Stomach (tissue), 8 donors: ENCODE measurements at regions not wholly inside any gene's neighbourhood (a gene's known extent, or its start where the extent isn't known, plus 50 kb on each side); places are given as distances from the start of the nearest gene placed in this dataset.

Experiments
- DNase-seq, 2 donors: peaks; one replicate each; pipeline versions ENCODE4 v3.0.0 to v3.0.0-alpha.2; 2013 to 2019
- H3K27ac ChIP-seq, 5 donors: fragments of 200-600 bp in 4 of 5; sonication (generic) in 4 of 5; one replicate each; pipeline ENCODE4 v1.5.1; 2013 to 2019; ENCODE audit warnings: mild to moderate bottlenecking in 1 of 5, moderate library complexity in 1 of 5
- H3K27me3 ChIP-seq, 3 donors: fragments of 200-600 bp; sonication (generic); one replicate each; pipeline ENCODE4 v1.5.1; 2017 to 2019; ENCODE audit warnings: mixed run types in 1 of 3
- H3K36me3 ChIP-seq, 4 donors: fragments of 200-600 bp; sonication (generic); 1 replicate in 3 of 4; 2 replicates in 1 of 4; pipeline ENCODE4 v1.5.1; 2016 to 2019
- H3K4me1 ChIP-seq, 4 donors: fragments of 200-600 bp; sonication (generic); one replicate each; pipeline ENCODE4 v1.5.1; 2016 to 2019
- H3K4me3 ChIP-seq, 4 donors: fragments of 200-600 bp; sonication (generic) in 3 of 4; one replicate each; pipeline ENCODE4 v1.5.1; 2016 to 2019; ENCODE audit warnings: mild to moderate bottlenecking in 1 of 4
- H3K9me3 ChIP-seq, 4 donors: fragments of 200-600 bp; sonication (generic); one replicate each; pipeline ENCODE4 v1.5.1; 2016 to 2019
- EP300 ChIP-seq: sonication (generic); formaldehyde crosslinking; IDR thresholded peaks from one replicate; pipeline ENCODE4 v1.6.1; 2017; ENCODE audit warnings: antibody characterized with exemption
- POLR2A ChIP-seq, 4 donors: fragments of 450-650 bp; IDR thresholded peaks; one replicate each; pipeline ENCODE4 v1.6.1; 2016; ENCODE audit warnings: antibody characterized with exemption in 4 of 4, control low read depth in 2 of 4, mild to moderate bottlenecking in 1 of 4, moderate library complexity in 1 of 4
- POLR2AphosphoS5 ChIP-seq, 3 donors: sonication (generic); formaldehyde crosslinking; IDR thresholded peaks; one replicate each; pipeline ENCODE4 v1.6.1; 2016; ENCODE audit warnings: antibody characterized with exemption in 3 of 3
- WGBS, 5 donors: extraction: QIAGEN DNeasy Blood & Tissue Kit in 3 of 5; methylation state at CpG; one replicate each; pipeline versions ENCODE4 v1.1.5 to v1.1.7; 2013 to 2018; 5-methylcytosine and 5-hydroxymethylcytosine counted together
- intact Hi-C: fragments of 100-400 bp; cut with DNase I; formaldehyde crosslinking; loops from one replicate; pipeline ENCODE4 v1.15.1; 2023; ENCODE audit warnings: low total_unique reads
- TF ChIP-seq, protein P1 (sequence below), 7 experiments: fragments of 450-650 bp in 4 of 7; fragments of 200-600 bp in 3 of 7; sonication (generic) in 3 of 7; IDR thresholded peaks; one replicate each; pipeline ENCODE4 v1.5.1; 2016 to 2019; ENCODE audit warnings: antibody characterized with exemption in 7 of 7, control low read depth in 2 of 7, mild to moderate bottlenecking in 1 of 7
- donor health status: healthy with polysubstance abuse.
- donor health status: Bipolar disorder and iron deficiency.
- donor health status: healthy.

DNA sequence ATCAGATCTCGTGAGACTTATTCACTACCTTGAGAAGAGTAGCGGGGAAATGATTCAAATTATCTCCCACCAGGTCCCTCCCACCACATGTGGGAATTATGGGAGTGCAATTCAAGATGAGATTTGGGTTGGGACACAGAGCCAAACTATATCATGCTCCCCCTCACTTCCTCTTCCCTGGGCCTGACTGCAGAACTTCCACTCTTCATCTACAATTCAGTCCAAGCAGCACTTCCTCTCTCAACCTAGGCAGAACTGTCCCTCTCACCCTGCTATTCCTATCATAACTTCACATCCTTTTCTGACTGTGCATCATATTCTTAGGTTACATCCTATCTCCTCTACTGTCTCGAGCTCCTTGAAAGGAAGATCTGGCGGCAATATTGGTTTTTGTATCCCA lies 184.0 kb upstream of the HDDC2 start:
- Histone ChIP-seq H3K27me3 (no peaks in the 10 kb centered on the region), H3K4me3 (no peak overlapping the region), H3K36me3 (no peaks in the 10 kb centered on the region), H3K4me1 (no peaks in the 10 kb centered on the region), H3K27ac (no peak overlapping the region), H3K9me3 (no peaks in the 10 kb centered on the region)
- intact Hi-C loops = no loop called here
- DNase-seq = no peak
- TF ChIP-seq EP300 = no peak
- TF ChIP-seq, protein P1, sequence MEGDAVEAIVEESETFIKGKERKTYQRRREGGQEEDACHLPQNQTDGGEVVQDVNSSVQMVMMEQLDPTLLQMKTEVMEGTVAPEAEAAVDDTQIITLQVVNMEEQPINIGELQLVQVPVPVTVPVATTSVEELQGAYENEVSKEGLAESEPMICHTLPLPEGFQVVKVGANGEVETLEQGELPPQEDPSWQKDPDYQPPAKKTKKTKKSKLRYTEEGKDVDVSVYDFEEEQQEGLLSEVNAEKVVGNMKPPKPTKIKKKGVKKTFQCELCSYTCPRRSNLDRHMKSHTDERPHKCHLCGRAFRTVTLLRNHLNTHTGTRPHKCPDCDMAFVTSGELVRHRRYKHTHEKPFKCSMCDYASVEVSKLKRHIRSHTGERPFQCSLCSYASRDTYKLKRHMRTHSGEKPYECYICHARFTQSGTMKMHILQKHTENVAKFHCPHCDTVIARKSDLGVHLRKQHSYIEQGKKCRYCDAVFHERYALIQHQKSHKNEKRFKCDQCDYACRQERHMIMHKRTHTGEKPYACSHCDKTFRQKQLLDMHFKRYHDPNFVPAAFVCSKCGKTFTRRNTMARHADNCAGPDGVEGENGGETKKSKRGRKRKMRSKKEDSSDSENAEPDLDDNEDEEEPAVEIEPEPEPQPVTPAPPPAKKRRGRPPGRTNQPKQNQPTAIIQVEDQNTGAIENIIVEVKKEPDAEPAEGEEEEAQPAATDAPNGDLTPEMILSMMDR (IDR thresholded peaks at IDR 0.05) = no peak
- no peak for TF ChIP-seq POLR2AphosphoS5 (IDR thresholded peaks at IDR 0.05)
- no peak for TF ChIP-seq POLR2A (IDR thresholded peaks at IDR 0.05)
- 63 to 88% (median 72%) methylated on average over 4 of the region's 4 CpGs for WGBS, 5 donors

DNA sequence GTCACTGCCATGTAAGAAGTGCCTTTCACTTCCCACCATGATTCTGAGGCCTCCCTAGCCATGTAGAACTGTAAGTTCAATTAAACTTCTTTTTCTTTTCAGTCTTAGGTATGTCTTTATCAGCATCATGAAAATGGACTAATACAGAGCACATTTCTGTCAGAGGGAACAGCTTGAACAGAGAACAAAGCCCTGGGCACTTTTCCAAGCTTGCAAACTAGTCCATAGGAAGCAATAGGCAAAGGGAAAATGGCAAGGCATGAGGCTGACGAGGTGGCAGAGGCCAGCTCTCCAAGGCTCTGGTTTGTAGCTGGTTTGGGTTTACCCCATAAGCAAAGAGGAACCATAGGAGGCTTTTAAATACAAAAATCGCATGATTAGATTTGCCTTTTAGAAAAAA lies 185.1 kb upstream of the HDDC2 start:
- WGBS, 5 donors = 50 to 70% (median 57%) methylated on average over 2 of the region's 2 CpGs
- Histone ChIP-seq H3K4me1 (no peaks in the 10 kb centered on the region), H3K36me3 (no peaks in the 10 kb centered on the region), H3K27ac (no peak overlapping the region), H3K4me3 (no peak overlapping the region), H3K27me3 (no peaks in the 10 kb centered on the region), H3K9me3 (no peaks in the 10 kb centered on the region)
- intact Hi-C loops = no loop called here
- TF ChIP-seq EP300 (no peak), POLR2A (IDR thresholded peaks at IDR 0.05) (no peak), POLR2AphosphoS5 (IDR thresholded peaks at IDR 0.05) (no peak)
- TF ChIP-seq, protein P1 (IDR thresholded peaks at IDR 0.05) = no peak
- peak in 1 of 2 donors; percentile 6 for DNase-seq

DNA sequence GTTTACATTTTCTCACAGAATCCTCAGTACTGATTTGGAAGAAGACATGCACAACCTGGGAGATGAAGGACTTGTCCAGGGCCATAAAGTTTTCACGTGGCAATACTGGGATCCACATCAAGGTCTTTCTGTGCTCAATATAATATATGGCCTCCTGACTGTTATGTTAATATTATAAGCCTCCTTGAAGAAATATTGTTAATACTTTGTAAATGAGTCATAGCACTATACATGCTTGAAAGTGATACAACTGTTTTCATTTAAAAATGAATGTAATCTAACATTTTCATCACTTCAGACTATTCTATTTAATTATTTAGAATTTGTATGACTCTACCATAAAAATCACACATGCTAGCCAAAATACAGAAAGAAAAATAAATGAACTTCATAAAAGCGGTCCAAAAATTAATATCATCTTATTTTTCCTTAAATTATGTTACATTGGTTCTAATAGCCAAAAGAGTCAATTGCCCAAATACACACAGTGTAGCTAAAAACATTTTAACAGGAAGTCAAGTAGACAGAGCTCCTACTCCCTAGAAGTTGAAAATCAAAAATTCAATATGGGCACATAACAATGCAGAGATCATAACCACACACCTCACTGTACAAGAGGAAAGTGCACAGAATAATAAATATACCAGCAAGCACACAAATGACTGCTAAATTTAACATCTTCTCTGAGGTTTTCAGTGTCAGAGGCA lies 188.0 kb upstream of the HDDC2 start:
- 56 to 63% (median 59%) methylated on average over 2 of the region's 2 CpGs for WGBS, 5 donors

DNA sequence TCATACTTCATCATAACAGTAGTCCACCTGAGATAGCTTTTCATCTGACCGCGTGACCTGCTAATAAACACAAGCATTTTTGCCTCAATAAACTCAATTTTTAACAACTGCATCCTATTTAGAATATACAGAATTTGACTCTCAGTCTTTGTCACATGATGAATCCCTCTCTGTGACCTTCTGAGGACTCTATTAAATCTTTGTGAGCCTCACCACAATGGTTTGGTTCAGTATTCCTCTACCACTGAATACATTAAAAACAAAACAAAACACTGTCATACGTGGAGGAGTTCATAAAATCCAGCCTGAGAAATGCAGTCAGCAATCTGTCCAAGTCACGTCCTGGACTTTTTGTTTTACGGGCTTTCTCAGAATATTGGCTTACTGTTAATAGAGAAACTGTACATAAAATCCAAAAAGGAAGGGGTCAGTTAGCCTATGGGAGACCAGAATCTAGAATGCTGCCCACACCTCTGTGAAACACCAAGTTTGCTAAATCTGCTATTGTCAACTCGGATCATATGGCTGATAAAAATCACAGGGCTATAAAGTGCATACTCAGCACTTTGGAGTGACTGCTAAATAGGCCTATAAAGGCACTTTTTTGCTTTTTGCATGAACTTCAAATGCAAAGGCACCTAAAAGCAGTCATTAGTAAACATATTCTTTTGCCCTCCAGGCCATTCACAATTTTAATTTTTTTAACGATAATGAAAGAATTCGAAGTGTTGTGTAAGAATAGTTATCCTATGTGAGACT lies 190.3 kb upstream of the HDDC2 start:
- Histone ChIP-seq H3K27ac (no peak overlapping the region), H3K4me1 (no peaks in the 10 kb centered on the region), H3K4me3 (no peak overlapping the region), H3K36me3 (no peaks in the 10 kb centered on the region), H3K27me3 (no peaks in the 10 kb centered on the region), H3K9me3 (no peaks in the 10 kb centered on the region)
- intact Hi-C loops = no loop called here
- DNase-seq = no peak
- WGBS, 5 donors = 79 to 84% (median 81%) methylated on average over 8 of the region's 8 CpGs
- TF ChIP-seq POLR2AphosphoS5 (IDR thresholded peaks at IDR 0.05) (no peak), EP300 (no peak), POLR2A (IDR thresholded peaks at IDR 0.05) (no peak)
- TF ChIP-seq, protein P1 (IDR thresholded peaks at IDR 0.05) = no peak

More for the DNA sequence above, 188.0 kb upstream of the HDDC2 start:
- TF ChIP-seq EP300 = no peak
- TF ChIP-seq, protein P1 (IDR thresholded peaks at IDR 0.05) = no peak
- intact Hi-C loops = no loop called here
- no peaks in the 10 kb centered on the region for H3K4me1 ChIP-seq
- H3K4me3 ChIP-seq = no peak overlapping the region
- H3K27me3 ChIP-seq = no peaks in the 10 kb centered on the region
- no peak for DNase-seq
- no peak overlapping the region for H3K27ac ChIP-seq
- H3K36me3 ChIP-seq = no peaks in the 10 kb centered on the region
- H3K9me3 ChIP-seq = no peaks in the 10 kb centered on the region
